ENCODE measurements at regions not wholly inside any gene's neighbourhood (a gene's known extent, or its start where the extent isn't known, plus 50 kb on each side); places are given as distances from the start of the nearest gene placed in this dataset.
A peak's percentile ranks its signal among the peaks of the same experiment; 100 is the strongest.
"Not testable (repeated sequence)": the region's sequence is repeated elsewhere in the genome, so short reads cannot be mapped to it uniquely, and the experiment has no call there.

GRCh38 chr13:54513254-54513653 lies 1484.6 kb downstream of the OLFM4 start:
- BruUV-seq (replicated peaks): no TSS peak
- Histone ChIP-seq H3K4me1 (ENCODE audit: insufficient read depth, low read length, poor library complexity, severe bottlenecking) (no peaks in the 10 kb centered on the region), H3K36me3 (ENCODE audit: insufficient read depth, low read length, poor library complexity, severe bottlenecking) (no peaks in the 10 kb centered on the region), H3K4me3 (ENCODE audit: low read depth, low read length, poor library complexity, severe bottlenecking) (no peak overlapping the region), H3K27ac (ENCODE audit: low read depth, low read length, poor library complexity, severe bottlenecking) (no peak overlapping the region), H3K27me3 (replicated peaks; ENCODE audit: insufficient read depth, low read depth, low read length, poor library complexity) (no peaks in the 10 kb centered on the region), H3K9me3 (ENCODE audit: low read depth, low read length, poor library complexity, severe bottlenecking) (no peaks in the 10 kb centered on the region)
- CTCF ChIA-PET: no interaction called here
- TF ChIP-seq EZH2 (IDR thresholded peaks at IDR 0.05; ENCODE audit: borderline replicate concordance, low read depth, low read length, poor library complexity, severe bottlenecking) (no peak), CTCF (conservative IDR thresholded peaks at IDR 0.05; ENCODE audit: low read depth, low read length) (no peak)
- POLR2A ChIA-PET (ENCODE audit: low non-redundant PET): no interaction called here
- DNase-seq (ENCODE audit: low spot score): no peak
- intact Hi-C loops (cut with micrococcal nuclease; ENCODE audit: unreplicated experiment): no loop called here

GRCh38 chr13:54536112-54536511 lies 1507.5 kb downstream of the OLFM4 start:
- H3K36me3 ChIP-seq (ENCODE audit: insufficient read depth, low read length, poor library complexity, severe bottlenecking): no peaks in the 10 kb centered on the region
- no peak overlapping the region for H3K4me3 ChIP-seq (ENCODE audit: low read depth, low read length, poor library complexity, severe bottlenecking)
- TF ChIP-seq CTCF (conservative IDR thresholded peaks at IDR 0.05; ENCODE audit: low read depth, low read length) (peak; percentile 50), EZH2 (IDR thresholded peaks at IDR 0.05; ENCODE audit: borderline replicate concordance, low read depth, low read length, poor library complexity, severe bottlenecking) (no peak)
- peak; percentile 36 for DNase-seq (ENCODE audit: low spot score)
- intact Hi-C loops (cut with micrococcal nuclease; ENCODE audit: unreplicated experiment): no loop called here
- no peaks in the 10 kb centered on the region for H3K27me3 ChIP-seq (replicated peaks; ENCODE audit: insufficient read depth, low read depth, low read length, poor library complexity)
- ChIA-PET POLR2A (ENCODE audit: low non-redundant PET) (no interaction called here), CTCF (no interaction called here)
- no TSS peak for BruUV-seq (replicated peaks)
- H3K27ac ChIP-seq (ENCODE audit: low read depth, low read length, poor library complexity, severe bottlenecking): no peak overlapping the region
- no peaks in the 10 kb centered on the region for H3K4me1 ChIP-seq (ENCODE audit: insufficient read depth, low read length, poor library complexity, severe bottlenecking)
- H3K9me3 ChIP-seq (ENCODE audit: low read depth, low read length, poor library complexity, severe bottlenecking): no peaks in the 10 kb centered on the region

GRCh38 chr13:54563286-54563685 lies 1534.7 kb downstream of the OLFM4 start:
- ChIA-PET CTCF (no interaction called here), POLR2A (ENCODE audit: low non-redundant PET) (interaction anchor here (0.6 kb wide), 2 partner anchors 40 to 388 kb away, joined by 3 to 8 read pairs; no protein-coding TSS in a partner anchor)
- no peaks in the 10 kb centered on the region for H3K4me1 ChIP-seq (ENCODE audit: insufficient read depth, low read length, poor library complexity, severe bottlenecking)
- intact Hi-C loops (cut with micrococcal nuclease; ENCODE audit: unreplicated experiment): no loop called here
- BruUV-seq (replicated peaks): no TSS peak
- peak; percentile 2 for DNase-seq (ENCODE audit: low spot score)
- no peak overlapping the region for H3K27ac ChIP-seq (ENCODE audit: low read depth, low read length, poor library complexity, severe bottlenecking)
- H3K36me3 ChIP-seq (ENCODE audit: insufficient read depth, low read length, poor library complexity, severe bottlenecking): no peaks in the 10 kb centered on the region
- no peaks in the 10 kb centered on the region for H3K9me3 ChIP-seq (ENCODE audit: low read depth, low read length, poor library complexity, severe bottlenecking)
- TF ChIP-seq CTCF (conservative IDR thresholded peaks at IDR 0.05; ENCODE audit: low read depth, low read length) (no peak), EZH2 (IDR thresholded peaks at IDR 0.05; ENCODE audit: borderline replicate concordance, low read depth, low read length, poor library complexity, severe bottlenecking) (no peak)
- H3K27me3 ChIP-seq (replicated peaks; ENCODE audit: insufficient read depth, low read depth, low read length, poor library complexity): no peaks in the 10 kb centered on the region
- no peak overlapping the region for H3K4me3 ChIP-seq (ENCODE audit: low read depth, low read length, poor library complexity, severe bottlenecking)

- H3K27ac ChIP-seq (ENCODE audit: low read depth, low read length, poor library complexity, severe bottlenecking); BruUV-seq (replicated peaks); H3K27me3 ChIP-seq (replicated peaks; ENCODE audit: insufficient read depth, low read depth, low read length, poor library complexity); intact Hi-C loops (cut with micrococcal nuclease; ENCODE audit: unreplicated experiment); H3K9me3 ChIP-seq (ENCODE audit: low read depth, low read length, poor library complexity, severe bottlenecking); H3K36me3 ChIP-seq (ENCODE audit: insufficient read depth, low read length, poor library complexity, severe bottlenecking); CTCF ChIA-PET; DNase-seq (ENCODE audit: low spot score); H3K4me3 ChIP-seq (ENCODE audit: low read depth, low read length, poor library complexity, severe bottlenecking); H3K4me1 ChIP-seq (ENCODE audit: insufficient read depth, low read length, poor library complexity, severe bottlenecking); POLR2A ChIA-PET (ENCODE audit: low non-redundant PET): not testable (repeated sequence)
Measured at GRCh38 chr13:54572037-54572436, 1543.4 kb downstream of the OLFM4 start.
